KG1 (cell line): ENCODE measurements at regions not wholly inside any gene's neighbourhood (a gene's known extent, or its start where the extent isn't known, plus 50 kb on each side); places are given as distances from the start of the nearest gene placed in this dataset.
"Not testable (repeated sequence)": the region's sequence is repeated elsewhere in the genome, so short reads cannot be mapped to it uniquely, and the experiment has no call there.

ENCODE experiments used
- DNase-seq: peaks from one replicate; lab custom pipeline; 2025; lab: John Stamatoyannopoulos, UW

- DNase-seq, result no peak
Observed at GRCh38 chr11:116373104-116373944, 399.5 kb downstream of the BUD13 start.

DNA sequence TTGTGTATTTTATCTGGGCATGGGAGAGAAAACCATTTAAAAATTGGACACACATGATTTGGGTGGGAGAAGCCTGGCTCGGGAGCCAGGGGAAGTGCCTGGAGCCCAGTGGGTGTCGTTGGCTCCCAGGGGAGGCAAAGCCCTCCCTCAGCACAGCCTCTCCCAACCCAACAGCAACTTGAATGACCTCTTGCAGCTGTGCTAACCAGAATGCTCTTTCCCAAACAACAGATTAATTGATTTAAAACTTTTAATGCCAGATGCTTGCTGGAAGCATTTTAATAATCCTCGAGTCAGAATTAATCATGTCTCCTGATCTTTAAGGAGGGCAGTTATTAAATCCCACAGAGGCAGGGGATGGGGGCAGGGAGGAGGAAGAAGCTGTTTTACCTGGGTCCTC, 401.6 kb downstream of the BUD13 start:
- no peak for DNase-seq

DNA sequence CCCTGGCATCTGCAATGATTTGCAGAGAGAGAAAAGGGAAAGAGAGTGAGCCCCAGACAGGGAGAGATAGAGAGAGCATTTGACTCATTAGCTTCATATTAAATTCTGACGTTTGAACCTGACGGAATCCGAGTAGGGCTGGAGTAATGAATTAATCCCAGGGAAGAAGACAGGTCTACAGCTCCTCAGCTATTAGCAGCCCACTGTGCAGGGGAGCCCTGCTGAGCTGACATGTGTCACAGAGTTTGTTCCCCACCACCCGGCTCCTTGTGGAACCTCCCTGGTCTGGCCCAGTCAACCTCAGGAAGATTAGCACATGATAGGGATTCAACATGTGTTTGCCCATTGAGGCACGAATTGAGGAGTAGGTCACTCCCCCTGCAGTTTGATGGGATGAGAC, 404.0 kb downstream of the BUD13 start:
- DNase-seq, result no peak

DNA sequence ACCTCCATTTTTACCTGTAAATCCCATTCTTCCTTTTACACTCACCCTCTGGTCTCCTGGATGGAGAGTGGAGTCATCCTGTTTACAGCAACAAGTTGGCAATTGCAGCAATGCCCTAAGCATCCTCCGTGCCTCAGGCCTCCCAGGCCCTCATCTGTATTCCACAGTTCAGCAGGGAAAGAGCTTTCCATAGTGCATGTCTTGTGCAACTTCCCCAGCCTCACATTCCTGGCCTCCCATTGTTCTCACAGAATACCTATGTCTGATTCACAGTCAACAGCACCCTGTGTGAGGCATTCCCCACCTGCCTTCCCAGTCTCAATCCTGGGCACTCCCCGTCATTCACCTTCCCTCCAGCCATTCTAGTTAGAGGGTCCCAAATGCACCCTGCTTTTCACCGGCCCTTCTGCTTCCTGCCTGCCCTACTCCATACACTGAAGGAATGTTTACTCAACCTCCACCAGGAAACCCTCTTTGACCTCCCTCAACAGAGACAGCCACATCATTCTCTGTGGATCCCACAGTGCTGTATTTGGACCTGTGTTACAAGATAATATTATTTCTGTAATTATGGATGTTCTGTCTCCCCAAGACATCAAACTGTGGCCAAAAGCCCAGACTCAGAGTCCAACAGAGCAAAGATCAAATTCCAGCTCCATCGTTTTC, 405.7 kb downstream of the BUD13 start:
- no peak for DNase-seq

DNA sequence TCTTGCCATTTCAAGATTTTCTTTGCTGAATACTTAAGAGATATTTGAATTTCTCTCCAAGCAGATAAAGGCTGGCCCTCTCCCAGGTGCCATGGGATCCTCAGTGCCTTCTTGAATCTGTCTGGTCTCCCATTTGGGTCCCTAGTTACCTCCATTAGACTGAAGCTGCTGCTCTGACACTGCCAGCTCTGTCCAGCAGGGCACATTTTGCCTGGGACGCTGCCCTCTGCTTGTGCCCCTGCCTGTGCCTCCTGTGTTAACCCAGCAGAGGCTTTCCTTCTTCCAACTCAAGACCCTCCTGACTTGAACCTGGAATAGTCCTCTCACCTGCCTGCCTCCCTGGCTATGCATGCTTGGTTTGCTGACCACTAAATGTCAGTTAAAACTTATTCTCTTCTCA, 406.3 kb downstream of the BUD13 start:
- DNase-seq, result no peak

- not testable (repeated sequence) for DNase-seq
Observed at GRCh38 chr11:116364925-116365324, 407.9 kb downstream of the BUD13 start.

- no peak for DNase-seq
Observed at GRCh38 chr11:116364348-116364747, 408.4 kb downstream of the BUD13 start.

DNA sequence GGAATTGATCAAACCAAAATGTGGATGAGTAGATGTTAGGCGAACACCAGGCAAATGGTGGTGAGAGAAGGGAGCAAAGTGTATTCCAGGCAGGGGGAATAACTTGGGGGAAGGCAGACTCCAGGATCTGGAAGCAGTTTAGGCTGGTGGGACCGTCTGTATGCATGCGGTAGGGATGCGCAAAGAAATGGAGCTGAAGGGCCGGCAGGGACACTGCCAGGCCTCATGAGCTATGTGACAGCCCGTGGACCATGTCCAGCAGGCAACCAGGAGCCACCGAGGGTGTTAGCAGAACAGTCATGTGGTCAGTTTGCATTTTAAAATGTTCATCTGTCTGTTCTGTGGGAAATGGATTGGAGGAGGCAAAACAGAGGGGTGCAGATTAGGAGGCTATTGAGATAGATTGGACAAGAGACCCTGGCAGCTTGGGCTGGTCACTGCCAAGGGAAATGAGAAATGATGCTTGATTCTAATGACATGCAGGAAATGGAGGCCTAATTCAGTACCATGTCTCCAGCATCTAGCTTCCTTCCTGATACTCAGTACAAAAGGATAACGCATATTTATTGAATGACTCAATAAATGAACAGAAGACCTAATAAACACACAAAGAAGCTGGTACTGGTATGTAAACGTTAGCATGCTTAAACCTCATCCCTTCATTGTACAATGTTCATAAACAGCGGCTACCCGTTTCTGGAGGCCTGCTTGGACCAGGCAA, 412.4 kb downstream of the BUD13 start:
- no peak for DNase-seq

DNA sequence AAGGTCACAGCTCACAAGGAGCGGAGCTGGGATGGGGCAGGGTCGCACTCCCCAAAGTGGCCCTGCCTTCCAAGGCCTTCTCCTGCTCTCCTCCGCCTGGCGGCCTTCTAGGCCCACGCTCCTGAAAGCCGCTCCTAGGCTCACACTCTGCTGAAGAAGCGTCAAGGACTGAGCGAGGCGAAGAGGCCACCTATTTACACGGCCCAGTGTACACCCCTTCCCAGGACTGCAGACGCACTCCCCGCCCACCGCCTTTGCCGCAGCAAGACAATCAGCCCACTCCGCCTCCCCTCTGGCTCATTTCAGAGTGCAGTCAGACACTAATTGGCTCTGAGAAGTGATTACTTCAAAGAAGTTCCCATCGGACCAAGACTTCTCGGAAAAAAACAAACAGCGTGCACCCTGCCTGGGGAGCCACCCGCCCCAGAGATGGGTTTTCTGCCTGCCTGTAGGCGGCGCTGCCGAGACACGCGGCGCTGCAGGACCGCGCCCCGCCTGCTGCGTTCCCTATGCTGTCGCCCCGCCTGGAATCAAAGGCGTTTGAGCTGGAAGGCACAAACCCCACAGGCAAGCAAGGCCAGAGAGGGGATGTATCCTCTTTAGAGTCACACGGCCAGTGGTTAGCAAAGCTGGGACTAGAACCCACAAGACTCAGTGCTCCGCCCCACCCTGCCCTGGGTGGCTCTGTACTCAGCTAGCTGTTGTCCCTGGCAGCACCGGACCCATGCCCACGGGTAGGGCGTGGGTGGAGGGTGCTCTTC, 414.8 kb downstream of the BUD13 start:
- no peak for DNase-seq

GRCh38 chr11:116356451-116356850, 416.3 kb downstream of the BUD13 start:
- DNase-seq, result no peak

DNA sequence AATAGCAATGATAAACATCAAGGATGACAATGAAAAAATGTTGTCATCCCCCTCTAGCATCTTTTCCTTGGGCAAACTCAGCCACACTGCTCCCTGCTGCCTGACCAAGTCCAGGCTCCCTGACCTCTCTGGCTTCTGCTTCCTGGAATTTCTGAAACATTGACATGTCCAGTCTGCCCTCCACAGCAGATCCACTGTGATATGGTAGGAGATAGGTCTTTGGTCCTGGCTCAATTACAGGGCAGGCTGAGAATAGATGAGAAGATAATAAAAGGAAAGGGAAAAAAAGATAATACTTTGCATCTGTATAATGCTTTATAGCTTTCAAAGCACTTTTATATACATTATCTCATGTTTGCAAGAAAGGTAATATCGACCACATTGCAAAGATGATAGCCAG, 417.7 kb downstream of the BUD13 start:
- DNase-seq, result no peak

DNA sequence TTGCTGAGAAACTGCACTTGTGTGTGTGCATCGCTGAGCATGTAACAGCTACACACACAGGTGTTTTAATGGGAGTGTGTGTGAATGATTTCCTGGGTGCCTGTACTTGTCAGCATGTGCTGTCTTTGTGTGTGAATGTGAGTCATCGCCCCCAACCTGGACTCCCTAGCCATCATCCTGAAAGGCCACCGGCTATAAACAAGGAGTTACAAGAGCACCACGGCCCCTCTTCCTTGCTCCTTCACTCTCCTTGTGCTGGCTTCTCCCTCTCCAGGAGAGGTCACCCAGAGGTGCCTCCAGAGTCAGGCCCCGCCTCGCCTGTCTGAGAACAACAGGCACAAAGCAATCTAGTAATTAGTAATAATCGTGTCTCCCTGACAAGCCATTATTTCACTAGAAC, 419.2 kb downstream of the BUD13 start:
- no peak for DNase-seq

DNA sequence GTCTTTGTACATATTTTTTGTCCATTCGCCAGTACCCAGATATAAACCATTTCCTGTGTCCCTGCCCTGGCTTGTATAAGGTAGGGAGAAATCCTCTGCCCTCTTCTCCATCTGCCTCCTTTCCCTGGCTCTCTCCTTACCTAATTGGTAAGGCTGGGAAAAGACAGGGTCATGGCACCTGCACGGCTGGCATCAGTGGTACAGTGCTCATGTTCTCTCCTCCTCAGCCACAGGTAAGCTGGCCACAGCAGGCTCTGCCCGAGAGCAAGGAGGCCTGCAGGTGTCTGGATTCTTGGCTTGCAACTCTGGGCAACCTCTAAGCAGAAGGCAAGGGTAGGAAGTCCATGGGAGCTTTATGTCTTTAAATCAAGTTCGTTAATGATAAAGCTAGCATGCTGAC, 419.9 kb downstream of the BUD13 start:
- no peak for DNase-seq

GRCh38 chr11:116348226-116348625, 424.6 kb downstream of the BUD13 start:
- DNase-seq, result no peak

DNA sequence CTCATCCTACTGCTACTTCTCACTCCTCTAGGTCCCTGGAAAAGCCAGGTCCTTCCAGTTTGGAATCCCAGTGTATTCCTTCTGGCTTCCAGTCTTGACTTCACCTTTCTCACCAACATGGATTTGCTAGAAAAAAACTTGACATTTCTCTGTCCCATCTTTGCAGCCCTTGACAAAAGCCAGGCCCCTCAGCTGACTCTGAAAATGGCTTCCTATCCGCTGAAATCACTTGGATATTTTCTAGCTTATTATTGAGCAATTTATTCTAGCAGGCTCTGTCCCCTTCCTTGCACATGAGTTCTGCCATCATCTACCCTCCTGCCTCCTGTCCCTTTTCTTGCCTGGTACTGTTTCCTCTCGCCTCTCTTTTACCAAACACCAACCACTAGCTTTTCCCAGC, 427.2 kb downstream of the BUD13 start:
- no peak for DNase-seq

- DNase-seq, result no peak
Observed at GRCh38 chr11:116344601-116345000, 428.2 kb downstream of the BUD13 start.

DNA sequence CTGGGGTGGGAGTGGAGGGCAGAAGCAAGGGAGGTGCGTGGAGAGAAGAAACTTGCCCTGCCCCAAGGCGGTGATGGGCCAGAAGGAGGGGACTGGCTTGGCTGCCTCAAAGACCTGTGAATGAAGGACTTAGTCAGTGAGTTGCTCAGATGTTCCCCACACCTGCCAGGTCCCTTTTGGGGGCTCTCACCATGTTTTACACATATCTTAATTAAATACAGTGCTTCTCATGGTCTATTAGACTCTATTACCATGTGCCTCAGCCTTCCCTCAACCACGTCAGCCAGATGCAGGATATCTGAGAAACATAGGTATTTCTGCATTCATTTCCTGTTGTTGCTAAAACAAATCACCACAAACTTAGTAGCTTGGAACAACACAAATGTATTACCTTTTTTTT, 429.5 kb downstream of the BUD13 start:
- no peak for DNase-seq

- DNase-seq, result no peak
Observed at GRCh38 chr11:116342148-116342547, 430.6 kb downstream of the BUD13 start.

- no peak for DNase-seq
Observed at GRCh38 chr11:116339306-116340098, 433.3 kb downstream of the BUD13 start.

GRCh38 chr11:116338500-116338899, 434.3 kb downstream of the BUD13 start:
- not testable (repeated sequence) for DNase-seq

- no peak for DNase-seq
Observed at GRCh38 chr11:116336540-116336939, 436.2 kb downstream of the BUD13 start.
